AG10803 (cell line): ENCODE measurements at regions not wholly inside any gene's neighbourhood (a gene's known extent, or its start where the extent isn't known, plus 50 kb on each side); places are given as distances from the start of the nearest gene placed in this dataset.

Source experiments
- DNase-seq: peaks from one replicate; pipeline ENCODE4 v3.0.0; 2010; ENCODE audit warnings: low read depth
- H3K4me3 ChIP-seq: 2 replicates; pipeline ENCODE4 v1.5.1; 2011; ENCODE audit warnings: mild to moderate bottlenecking, low read length, control low read depth
- TF ChIP-seq, protein P1 (sequence below): conservative IDR thresholded peaks from 2 replicates; pipeline ENCODE4 v1.5.1; 2011; ENCODE audit warnings: mild to moderate bottlenecking, low read length, control low read depth, inconsistent platforms

- no peak overlapping the region for H3K4me3 ChIP-seq
- TF ChIP-seq, protein P1, sequence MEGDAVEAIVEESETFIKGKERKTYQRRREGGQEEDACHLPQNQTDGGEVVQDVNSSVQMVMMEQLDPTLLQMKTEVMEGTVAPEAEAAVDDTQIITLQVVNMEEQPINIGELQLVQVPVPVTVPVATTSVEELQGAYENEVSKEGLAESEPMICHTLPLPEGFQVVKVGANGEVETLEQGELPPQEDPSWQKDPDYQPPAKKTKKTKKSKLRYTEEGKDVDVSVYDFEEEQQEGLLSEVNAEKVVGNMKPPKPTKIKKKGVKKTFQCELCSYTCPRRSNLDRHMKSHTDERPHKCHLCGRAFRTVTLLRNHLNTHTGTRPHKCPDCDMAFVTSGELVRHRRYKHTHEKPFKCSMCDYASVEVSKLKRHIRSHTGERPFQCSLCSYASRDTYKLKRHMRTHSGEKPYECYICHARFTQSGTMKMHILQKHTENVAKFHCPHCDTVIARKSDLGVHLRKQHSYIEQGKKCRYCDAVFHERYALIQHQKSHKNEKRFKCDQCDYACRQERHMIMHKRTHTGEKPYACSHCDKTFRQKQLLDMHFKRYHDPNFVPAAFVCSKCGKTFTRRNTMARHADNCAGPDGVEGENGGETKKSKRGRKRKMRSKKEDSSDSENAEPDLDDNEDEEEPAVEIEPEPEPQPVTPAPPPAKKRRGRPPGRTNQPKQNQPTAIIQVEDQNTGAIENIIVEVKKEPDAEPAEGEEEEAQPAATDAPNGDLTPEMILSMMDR: no peak
- no peak for DNase-seq
Observed at GRCh38 chr1:208535511-208535910, 291.3 kb upstream of the PLXNA2 start.

- DNase-seq: peak; percentile 17
- TF ChIP-seq, protein P1: no peak
- no peak overlapping the region for H3K4me3 ChIP-seq
Observed at GRCh38 chr1:208536212-208536611, 292.0 kb upstream of the PLXNA2 start.

DNA sequence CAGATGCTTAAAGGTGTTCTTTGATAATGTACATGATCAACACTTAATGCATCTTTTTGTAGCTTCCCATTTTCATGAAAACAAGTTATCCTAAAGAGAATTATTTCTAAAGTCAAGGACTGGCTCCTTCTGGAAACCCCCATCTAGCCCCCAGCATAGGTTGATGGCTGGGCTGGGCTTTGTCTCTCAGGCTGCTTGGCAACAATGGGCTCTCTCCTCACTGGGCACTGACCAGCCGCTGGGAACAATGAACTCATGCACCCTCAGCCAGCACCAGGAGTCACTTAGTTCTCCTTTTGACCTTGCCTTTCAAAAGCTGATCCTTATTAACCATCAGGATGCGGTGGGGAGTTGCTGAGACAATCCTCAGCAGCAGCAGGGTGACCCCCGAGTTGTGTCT lies 293.0 kb upstream of the PLXNA2 start:
- TF ChIP-seq, protein P1: no peak
- no peak overlapping the region for H3K4me3 ChIP-seq
- DNase-seq: no peak

DNA sequence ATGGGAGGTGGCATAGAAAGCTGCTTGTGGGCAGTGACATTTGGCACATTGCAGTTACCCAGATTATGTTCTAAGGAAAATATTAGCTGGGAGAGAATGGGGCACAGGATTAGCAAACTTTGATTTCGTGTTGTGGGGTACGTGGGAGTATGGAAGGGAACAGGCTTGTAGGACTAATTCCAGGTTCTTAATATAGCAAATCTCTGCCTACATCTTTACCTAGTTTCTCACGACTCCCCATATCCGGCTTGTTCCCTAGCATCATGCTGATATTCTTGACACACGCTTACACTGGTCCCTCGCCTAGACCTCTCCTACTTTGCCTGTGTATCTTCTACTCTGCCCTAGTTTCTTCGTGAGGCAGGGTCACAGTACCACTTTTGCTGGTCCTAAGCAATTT lies 293.9 kb upstream of the PLXNA2 start:
- DNase-seq: no peak
- TF ChIP-seq, protein P1: no peak
- H3K4me3 ChIP-seq: no peak overlapping the region

DNA sequence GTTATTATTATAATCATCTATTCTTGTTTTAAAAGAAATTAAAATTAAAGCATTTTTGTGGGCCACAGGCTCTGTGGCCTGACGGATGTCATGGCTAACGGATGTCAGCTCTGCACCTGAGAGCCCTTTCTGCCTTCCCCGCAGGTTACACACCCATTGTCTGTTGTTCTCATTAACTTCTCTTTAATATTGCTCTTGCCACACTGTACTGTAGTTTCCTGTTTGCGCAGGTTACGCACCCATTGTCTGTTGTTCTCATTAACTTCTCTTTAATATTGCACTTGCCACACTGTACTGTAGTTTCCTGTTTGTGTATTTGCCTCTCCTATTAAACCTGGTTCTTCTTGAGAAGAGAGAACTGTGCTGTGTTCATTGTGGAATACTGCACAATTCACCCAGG lies 294.4 kb upstream of the PLXNA2 start:
- H3K4me3 ChIP-seq: no peak overlapping the region
- no peak for DNase-seq
- TF ChIP-seq, protein P1: no peak

- DNase-seq: no peak
- H3K4me3 ChIP-seq: no peak overlapping the region
- TF ChIP-seq, protein P1: no peak
Observed at GRCh38 chr1:208540724-208541123, 296.5 kb upstream of the PLXNA2 start.

- no peak for DNase-seq
- H3K4me3 ChIP-seq: no peak overlapping the region
- TF ChIP-seq, protein P1: no peak
Observed at GRCh38 chr1:208541225-208541855, 297.2 kb upstream of the PLXNA2 start.
